Astrocyte of the spinal cord (primary cell): ENCODE measurements at regions not wholly inside any gene's neighbourhood (a gene's known extent, or its start where the extent isn't known, plus 50 kb on each side); places are given as distances from the start of the nearest gene placed in this dataset.

Source experiments
- DNase-seq: peaks from one replicate; pipeline ENCODE4 v3.0.0; 2011; ENCODE audit warnings: low read depth, low spot score
- H3K4me3 ChIP-seq: 2 replicates; pipeline ENCODE4 v1.5.1; 2011; ENCODE audit warnings: low read depth, mild to moderate bottlenecking, low read length, moderate library complexity
- CTCF ChIP-seq: IDR thresholded peaks from 2 replicates; pipeline ENCODE4 v1.5.1; 2012; ENCODE audit warnings: low read depth, mild to moderate bottlenecking, low read length, inconsistent platforms
- in situ Hi-C: cut with HindIII; loops from 2 replicates; pipeline ENCODE4 v1.10.0; 2017; ENCODE audit warnings: low sequenced_read_pairs

GRCh38 chr1:81582467-81582986 is 218.2 kb upstream of the ADGRL2 start:
- no peak for DNase-seq
- no peak overlapping the region for H3K4me3 ChIP-seq
- in situ Hi-C loops: no loop called here
- TF ChIP-seq CTCF: no peak

- DNase-seq: no peak
- in situ Hi-C loops: no loop called here
- no peak overlapping the region for H3K4me3 ChIP-seq
- TF ChIP-seq CTCF: no peak
Observed at GRCh38 chr1:81578867-81579266, 221.9 kb upstream of the ADGRL2 start.

GRCh38 chr1:81577004-81577697 is 223.6 kb upstream of the ADGRL2 start:
- no peak overlapping the region for H3K4me3 ChIP-seq
- no peak for DNase-seq
- in situ Hi-C loops: no loop called here
- no peak for TF ChIP-seq CTCF

- no peak for TF ChIP-seq CTCF
- no peak for DNase-seq
- no peak overlapping the region for H3K4me3 ChIP-seq
- in situ Hi-C loops: no loop called here
Observed at GRCh38 chr1:81574408-81574807, 226.3 kb upstream of the ADGRL2 start.

GRCh38 chr1:81573458-81573857 is 227.3 kb upstream of the ADGRL2 start:
- no peak for TF ChIP-seq CTCF
- H3K4me3 ChIP-seq: no peak overlapping the region
- no peak for DNase-seq
- in situ Hi-C loops: no loop called here

GRCh38 chr1:81571946-81572345 is 228.8 kb upstream of the ADGRL2 start:
- in situ Hi-C loops: no loop called here
- no peak for DNase-seq
- no peak overlapping the region for H3K4me3 ChIP-seq
- no peak for TF ChIP-seq CTCF
